ENCODE measurements at regions not wholly inside any gene's neighbourhood (a gene's known extent, or its start where the extent isn't known, plus 50 kb on each side); places are given as distances from the start of the nearest gene placed in this dataset.

DNA sequence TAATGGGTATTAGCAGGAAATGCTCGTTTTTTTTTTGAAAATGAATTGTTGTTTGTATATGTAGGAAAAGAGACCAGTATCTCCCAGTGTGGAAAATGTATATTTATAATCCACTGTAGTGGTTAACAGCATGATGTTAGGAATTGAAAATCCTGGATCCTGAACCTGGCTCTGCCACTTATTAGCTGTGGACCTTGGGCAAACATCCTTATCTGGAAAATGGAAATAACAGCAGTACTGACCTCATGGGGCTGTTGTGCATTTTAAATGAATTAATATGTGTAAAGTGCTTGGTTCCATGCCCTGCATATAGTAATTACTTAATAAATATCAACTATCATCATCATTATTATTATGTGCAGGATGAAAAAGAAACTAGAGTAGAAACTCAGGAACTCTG lies 251.3 kb downstream of the CDCA7 start:
- DNase-seq (ENCODE audit: low read depth in 1 of 2, low spot score in 1 of 2) (no peak), FAIRE-seq (no peak), ATAC-seq (no peak)
- Histone ChIP-seq H3K4me3 (no peak overlapping the region), H3K27ac (no peak overlapping the region), H3K4me2 (no peak overlapping the region), H3K9me3 (no peaks in the 10 kb centered on the region), H3K4me1 (no peaks in the 10 kb centered on the region)
- ChIA-PET POLR2A (interaction anchor here (0.5 kb wide), 1 partner anchor 144 kb away, joined by 3 read pairs; no protein-coding TSS in a partner anchor), CTCF (interaction anchor here (0.6 to 1.2 kb wide), 2 partner anchors 232 to 902 kb away, joined by 4 read pairs; no protein-coding TSS in a partner anchor)
- WGBS (ENCODE audit: missing lambda C conversion rate), result 3% methylated on average over 1 of the region's 1 CpG
- TF ChIP-seq HOXB13 (CRISPR knock-in tag; IDR thresholded peaks at IDR 0.05; ENCODE audit: low read depth) (no peak), HDAC2 (IDR thresholded peaks at IDR 0.05) (no peak), TFCP2L1 (CRISPR knock-in tag; IDR thresholded peaks at IDR 0.05) (no peak), MYC (IDR thresholded peaks at IDR 0.05; ENCODE audit: borderline replicate concordance, low read length) (no peak), PHF8 (IDR thresholded peaks at IDR 0.05; ENCODE audit: borderline replicate concordance, low read depth) (no peak), ZSCAN20 (CRISPR knock-in tag; IDR thresholded peaks at IDR 0.05) (no peak), CBX8 (IDR thresholded peaks at IDR 0.05) (no peak), EP300 (IDR thresholded peaks at IDR 0.05) (no peak), EHMT2 (IDR thresholded peaks at IDR 0.05; ENCODE audit: low read depth) (no peak), CHD2 (IDR thresholded peaks at IDR 0.05; ENCODE audit: low read length, partially characterized antibody) (no peak), HOXB5 (CRISPR knock-in tag; IDR thresholded peaks at IDR 0.05) (no peak), SREBF2 (IDR thresholded peaks at IDR 0.05) (no peak), POLR2A (IDR thresholded peaks at IDR 0.05; ENCODE audit: low read length) (no peak), RNF2 (IDR thresholded peaks at IDR 0.05; ENCODE audit: borderline replicate concordance, low read depth) (no peak)
- TF ChIP-seq, protein P1, sequence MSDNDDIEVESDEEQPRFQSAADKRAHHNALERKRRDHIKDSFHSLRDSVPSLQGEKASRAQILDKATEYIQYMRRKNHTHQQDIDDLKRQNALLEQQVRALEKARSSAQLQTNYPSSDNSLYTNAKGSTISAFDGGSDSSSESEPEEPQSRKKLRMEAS (IDR thresholded peaks at IDR 0.05), result no peak
- TF ChIP-seq, protein P2, sequence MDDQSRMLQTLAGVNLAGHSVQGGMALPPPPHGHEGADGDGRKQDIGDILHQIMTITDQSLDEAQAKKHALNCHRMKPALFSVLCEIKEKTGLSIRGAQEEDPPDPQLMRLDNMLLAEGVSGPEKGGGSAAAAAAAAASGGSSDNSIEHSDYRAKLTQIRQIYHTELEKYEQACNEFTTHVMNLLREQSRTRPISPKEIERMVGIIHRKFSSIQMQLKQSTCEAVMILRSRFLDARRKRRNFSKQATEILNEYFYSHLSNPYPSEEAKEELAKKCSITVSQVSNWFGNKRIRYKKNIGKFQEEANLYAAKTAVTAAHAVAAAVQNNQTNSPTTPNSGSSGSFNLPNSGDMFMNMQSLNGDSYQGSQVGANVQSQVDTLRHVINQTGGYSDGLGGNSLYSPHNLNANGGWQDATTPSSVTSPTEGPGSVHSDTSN (IDR thresholded peaks at IDR 0.05), result no peak

DNA sequence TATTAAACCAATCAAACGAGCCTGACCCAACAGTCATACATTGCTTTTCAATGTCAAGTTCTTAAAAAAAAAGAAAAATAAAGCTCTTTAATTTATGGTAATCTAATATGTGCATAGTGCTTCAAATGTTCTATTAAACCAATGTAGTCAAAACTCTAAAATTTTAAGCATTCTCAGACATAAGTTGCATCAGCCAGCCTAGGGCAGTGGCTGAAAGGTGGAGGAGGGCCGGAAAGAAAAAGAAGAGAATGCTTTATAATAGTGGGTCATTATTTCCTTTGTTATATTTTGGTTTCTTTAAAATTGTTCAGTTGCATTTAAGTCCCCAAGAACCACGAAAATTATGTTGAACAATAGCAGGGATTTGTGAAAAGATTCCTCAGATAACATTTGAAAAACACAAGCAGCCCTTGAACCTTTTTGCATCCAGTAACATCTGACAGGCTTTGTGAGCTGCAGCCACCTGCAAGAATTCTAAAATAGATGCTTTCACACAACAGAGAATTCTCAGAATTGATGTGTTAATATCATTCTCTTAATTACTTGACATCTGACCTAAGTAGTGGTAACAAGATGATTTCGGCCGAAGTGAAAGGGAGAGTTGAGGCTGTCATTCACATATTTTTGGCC lies 252.1 kb downstream of the CDCA7 start:
- no peak for ATAC-seq
- no peak for DNase-seq (ENCODE audit: low read depth in 1 of 2, low spot score in 1 of 2)
- H3K27ac ChIP-seq, result no peak overlapping the region
- ChIA-PET CTCF (interaction anchor here (1.2 kb wide), 1 partner anchor 903 kb away, joined by 4 read pairs; no protein-coding TSS in a partner anchor), POLR2A (interaction anchor here (0.5 kb wide), 1 partner anchor 143 kb away, joined by 3 read pairs; no protein-coding TSS in a partner anchor)
- H3K4me3 ChIP-seq, result no peak overlapping the region
- H3K4me1 ChIP-seq, result no peaks in the 10 kb centered on the region
- 72% methylated on average over 5 of the region's 5 CpGs for WGBS (ENCODE audit: missing lambda C conversion rate)
- TF ChIP-seq, protein P3, sequence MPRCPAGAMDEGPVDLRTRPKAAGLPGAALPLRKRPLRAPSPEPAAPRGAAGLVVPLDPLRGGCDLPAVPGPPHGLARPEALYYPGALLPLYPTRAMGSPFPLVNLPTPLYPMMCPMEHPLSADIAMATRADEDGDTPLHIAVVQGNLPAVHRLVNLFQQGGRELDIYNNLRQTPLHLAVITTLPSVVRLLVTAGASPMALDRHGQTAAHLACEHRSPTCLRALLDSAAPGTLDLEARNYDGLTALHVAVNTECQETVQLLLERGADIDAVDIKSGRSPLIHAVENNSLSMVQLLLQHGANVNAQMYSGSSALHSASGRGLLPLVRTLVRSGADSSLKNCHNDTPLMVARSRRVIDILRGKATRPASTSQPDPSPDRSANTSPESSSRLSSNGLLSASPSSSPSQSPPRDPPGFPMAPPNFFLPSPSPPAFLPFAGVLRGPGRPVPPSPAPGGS (IDR thresholded peaks at IDR 0.05), result no peak
- no peak for TF ChIP-seq FOSL2 (IDR thresholded peaks at IDR 0.05)
- no peak for TF ChIP-seq FOSL2 (CRISPR knock-in tag; IDR thresholded peaks at IDR 0.05)
- TF ChIP-seq, protein P1 (IDR thresholded peaks at IDR 0.05), result no peak
- no peak for TF ChIP-seq CHD4 (IDR thresholded peaks at IDR 0.05; ENCODE audit: borderline replicate concordance)
- TF ChIP-seq ELK1 (IDR thresholded peaks at IDR 0.05; ENCODE audit: low read depth, low read length), result no peak
- no peak for TF ChIP-seq RARB (CRISPR knock-in tag; IDR thresholded peaks at IDR 0.05)
- no peak for TF ChIP-seq NR3C1 (IDR thresholded peaks at IDR 0.05)
- no peak for TF ChIP-seq RCOR1 (IDR thresholded peaks at IDR 0.05; ENCODE audit: low read depth, low read length)
- TF ChIP-seq KDM5A (IDR thresholded peaks at IDR 0.05), result no peak
- FAIRE-seq, result no peak
- H3K9me3 ChIP-seq, result no peaks in the 10 kb centered on the region
- no peak overlapping the region for H3K4me2 ChIP-seq

All from A549 (cell line).